GM12878 (cell line): ENCODE measurements at regions not wholly inside any gene's neighbourhood (a gene's known extent, or its start where the extent isn't known, plus 50 kb on each side); places are given as distances from the start of the nearest gene placed in this dataset.

Source experiments
- ATAC-seq: fragments of 200-7000 bp; cut with Tn5 transposase; 3 replicates; pipeline ENCODE4 v1.9.1; 2020; ENCODE audit warnings: mild to moderate bottlenecking, moderate library complexity
- BruUV-seq: library from RNA; stranded (reverse); fragments of 400-500 nt; replicated peaks from 2 replicates; lab custom pipeline; 2021; lab: Mats Ljungman, UMichigan
- CTCF ChIA-PET: fragments of 300-600 bp; sonication (Branson Sonifier 250); formaldehyde crosslinking; extraction: SDS; loops from one replicate; lab custom pipeline; 2021; ENCODE audit warnings: inconsistent platforms; lab: Yijun Ruan, JAX
- POLR2A ChIA-PET: fragments of 350-600 bp; formaldehyde crosslinking; extraction: SDS; loops from one replicate; lab custom pipeline; 2021; ENCODE audit warnings: inconsistent platforms; lab: Charles Lee
- RAD21 ChIA-PET: fragments of 300-600 bp; sonication (Branson Sonifier 250); formaldehyde crosslinking; loops from one replicate; lab custom pipeline; 2023; ENCODE audit warnings: antibody characterized with exemption; ENCODE audit not compliant: unreplicated experiment; lab: Charles Lee
- SMC1A ChIA-PET: fragments of 300-600 bp; sonication (Branson Sonifier 250); formaldehyde crosslinking; loops from one replicate; lab custom pipeline; 2023; ENCODE audit not compliant: unreplicated experiment, uncharacterized antibody; lab: Charles Lee
- DNase-seq: peaks from one replicate; pipeline ENCODE4 v3.0.0-alpha.2; 2011; ENCODE audit warnings: low read depth, low spot score
- FAIRE-seq: peaks from 3 replicates; lab custom pipeline; 2011; peaks lifted over from hg19 to GRCh38; lab: Jason Lieb, UNC
- H2AFZ ChIP-seq: 2 replicates; pipeline ENCODE4 v1.6.0; 2011; ENCODE audit warnings: low read depth, low read length, control low read depth; ENCODE audit not compliant: control insufficient read depth
- H3K27ac ChIP-seq: 2 replicates; pipeline ENCODE4 v1.5.1; 2011; ENCODE audit warnings: control low read depth; ENCODE audit not compliant: control insufficient read depth, insufficient read depth
- H3K27me3 ChIP-seq, 2 experiments: replicated peaks in 1 of 2; 2 replicates each; pipeline versions ENCODE4 v1.6.0 to v1.6.1; 2011; ENCODE audit warnings: low read length in 1 of 2; ENCODE audit not compliant: control insufficient read depth in 2 of 2, insufficient read depth in 2 of 2
- H3K36me3 ChIP-seq, 2 experiments: 2 replicates each; pipeline ENCODE4 v1.5.1; 2011; ENCODE audit warnings: low read length in 1 of 2; ENCODE audit not compliant: control insufficient read depth in 2 of 2, insufficient read depth in 2 of 2
- H3K4me1 ChIP-seq: 2 replicates; pipeline ENCODE4 v1.6.1; 2011; ENCODE audit warnings: mild to moderate bottlenecking, low read length, moderate library complexity, mixed read lengths; ENCODE audit not compliant: control insufficient read depth, insufficient read depth
- H3K4me2 ChIP-seq: 2 replicates; pipeline ENCODE4 v1.6.0; 2011; ENCODE audit warnings: control low read depth; ENCODE audit not compliant: control insufficient read depth, insufficient read depth
- H3K4me3 ChIP-seq: fragments of 200-600 bp; sonication (generic); 2 replicates; pipeline ENCODE4 v1.5.1; 2016
- H3K79me2 ChIP-seq: 2 replicates; pipeline ENCODE4 v1.6.0; 2011; ENCODE audit warnings: low read length; ENCODE audit not compliant: control insufficient read depth, insufficient read depth
- H3K9ac ChIP-seq: 2 replicates; pipeline ENCODE4 v1.8.0; 2011; ENCODE audit warnings: low read length, control low read depth, mixed read lengths; ENCODE audit not compliant: control insufficient read depth, insufficient read depth
- H3K9me3 ChIP-seq: replicated peaks from 3 replicates; pipeline ENCODE4 v1.5.1; 2011; ENCODE audit warnings: mild to moderate bottlenecking, low read length; ENCODE audit not compliant: control insufficient read depth, insufficient read depth
- H4K20me1 ChIP-seq: 2 replicates; pipeline ENCODE4 v1.6.0; 2011; ENCODE audit not compliant: control insufficient read depth, insufficient read depth
- ATF7 ChIP-seq: fragments of 450-650 bp; IDR thresholded peaks from 2 replicates; pipeline ENCODE4 v1.6.1; 2016; ENCODE audit warnings: low read depth, mild to moderate bottlenecking
- EED ChIP-seq: sonication (generic); IDR thresholded peaks from 2 replicates; pipeline ENCODE4 v1.6.1; 2016; ENCODE audit warnings: antibody characterized with exemption, low read depth
- EZH2 ChIP-seq: IDR thresholded peaks from 2 replicates; pipeline ENCODE4 v1.6.1; 2012; ENCODE audit warnings: low read depth, mild to moderate bottlenecking, control low read depth, inconsistent platforms, low read length, borderline replicate concordance; ENCODE audit not compliant: control insufficient read depth
- MTA3 ChIP-seq: IDR thresholded peaks from 2 replicates; pipeline ENCODE4 v1.6.1; 2012; ENCODE audit warnings: low read length, inconsistent platforms, borderline replicate concordance
- MYB ChIP-seq: fragments of 150-350 bp; IDR thresholded peaks from 2 replicates; pipeline ENCODE4 v1.6.1; 2014; ENCODE audit warnings: mild to moderate bottlenecking, low read depth, low read length, borderline replicate concordance
- NFYB ChIP-seq: IDR thresholded peaks from 2 replicates; pipeline ENCODE4 v1.6.1; 2011; ENCODE audit warnings: low read depth, mild to moderate bottlenecking, low read length, improper control_type of control experiment, moderate library complexity; ENCODE audit not compliant: insufficient read depth
- SPI1 ChIP-seq: IDR thresholded peaks from 2 replicates; pipeline ENCODE4 v1.6.1; 2011; ENCODE audit warnings: low read depth, mild to moderate bottlenecking, low read length, moderate library complexity, borderline replicate concordance; ENCODE audit not compliant: insufficient read depth
- STAT1 ChIP-seq: fragments of 450-650 bp; conservative IDR thresholded peaks from 2 replicates; pipeline ENCODE4 v1.6.1; 2014; ENCODE audit warnings: antibody characterized with exemption, mild to moderate bottlenecking
- ZNF207 ChIP-seq: fragments of 450-650 bp; IDR thresholded peaks from 2 replicates; pipeline ENCODE4 v1.6.1; 2014; ENCODE audit warnings: antibody characterized with exemption, mild to moderate bottlenecking, borderline replicate concordance
- ZSCAN29 ChIP-seq: fragments of 450-650 bp; IDR thresholded peaks from 2 replicates; pipeline ENCODE4 v1.6.1; 2017; ENCODE audit warnings: mild to moderate bottlenecking, moderate library complexity
- WGBS: methylation state at CpG from one replicate; pipeline ENCODE4 v1.1.6; 2016; ENCODE audit warnings: low lambda C conversion rate; ENCODE audit not compliant: insufficient replicate concordance, insufficient coverage; ENCODE audit errors: missing lambda C conversion rate; 5-methylcytosine and 5-hydroxymethylcytosine counted together
- in situ Hi-C: fragments of 300-500 bp; cut with MboI; formaldehyde crosslinking; loops from 9 replicates; pipeline ENCODE4 v1.14.3; 2018; ENCODE audit warnings: mixed read lengths
- intact Hi-C: fragments of 100-400 bp; cut with micrococcal nuclease; formaldehyde crosslinking; loops from one replicate; pipeline ENCODE4 v1.14.2; 2022; ENCODE audit not compliant: unreplicated experiment
- TF ChIP-seq, protein P1 (sequence below): IDR thresholded peaks from 2 replicates; pipeline ENCODE4 v1.6.1; 2011; ENCODE audit warnings: borderline replicate concordance, low read depth, mild to moderate bottlenecking, moderate library complexity, mixed read lengths, low read length; ENCODE audit not compliant: insufficient read depth; ENCODE audit errors: extremely low read length

DNA sequence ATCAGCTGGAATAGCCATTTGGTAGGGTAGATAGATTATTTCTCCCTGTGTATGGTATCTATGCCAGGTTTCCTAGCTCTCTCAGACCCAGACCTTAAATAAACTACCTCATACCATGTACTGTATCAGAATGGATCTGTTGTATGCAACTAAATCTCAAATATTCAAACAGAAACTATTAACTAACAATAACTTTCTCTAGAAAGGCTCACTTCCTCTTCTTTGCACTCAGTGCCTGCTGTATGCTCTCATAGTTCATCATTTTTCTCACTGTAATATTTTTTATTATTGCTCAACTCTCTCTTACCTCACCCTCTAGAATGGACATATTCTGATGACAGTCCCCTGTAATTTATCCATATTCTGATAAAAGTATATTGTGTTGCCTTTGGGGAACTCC is 182.4 kb downstream of the TOX3 start:
- Histone ChIP-seq H3K4me1 (no peaks in the 10 kb centered on the region), H3K9me3 (no peaks in the 10 kb centered on the region; the same call in 2 of the 3 replicates), H4K20me1 (no peaks in the 10 kb centered on the region), H3K27me3 (no peaks in the 10 kb centered on the region), H3K9ac (no peak overlapping the region), H3K36me3 (no peaks in the 10 kb centered on the region), H3K4me2 (no peak overlapping the region), H3K27ac (no peak overlapping the region), H3K79me2 (no peaks in the 10 kb centered on the region), H2AFZ (no peak overlapping the region), H3K4me3 (no peak overlapping the region)
- POLR2A ChIA-PET = no interaction called here
- ATAC-seq (peak; percentile 65), DNase-seq (no peak), FAIRE-seq (no peak)
- SMC1A ChIA-PET = interaction anchor here (1.0 kb wide), 1 partner anchor 332 kb away, joined by 3 read pairs; no protein-coding TSS in a partner anchor
- CTCF ChIA-PET = no interaction called here
- no TSS peak for BruUV-seq
- in situ Hi-C loops = no loop called here
- RAD21 ChIA-PET = no interaction called here
- peak; percentile 63; the same call in 1 of the 2 replicates for TF ChIP-seq SPI1
- TF ChIP-seq MTA3 = no peak
- intact Hi-C loops = no loop called here

DNA sequence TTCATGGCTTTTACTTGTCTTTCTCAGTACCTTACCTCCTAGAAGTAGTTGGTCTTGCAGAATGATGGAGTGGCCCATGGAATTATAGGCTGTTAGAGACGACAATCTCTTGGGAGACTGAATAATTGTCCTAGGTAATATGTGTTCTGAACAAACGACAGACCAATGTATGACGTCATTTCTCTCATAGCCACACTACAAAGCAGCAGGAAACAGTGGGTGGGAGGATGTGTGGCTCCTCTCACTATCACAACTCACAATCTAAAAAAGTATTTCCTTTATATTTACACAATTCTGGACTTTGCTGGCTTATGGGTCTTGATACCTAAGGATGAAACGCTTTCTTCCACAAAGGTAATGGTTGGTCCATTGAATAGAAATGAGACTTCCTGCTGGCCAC is 183.9 kb downstream of the TOX3 start:
- Histone ChIP-seq H3K27ac (no peak overlapping the region), H3K36me3 (no peaks in the 10 kb centered on the region), H3K4me3 (no peak overlapping the region), H3K9ac (no peak overlapping the region), H3K27me3 (no peaks in the 10 kb centered on the region), H3K4me1 (no peaks in the 10 kb centered on the region), H4K20me1 (no peaks in the 10 kb centered on the region), H3K4me2 (no peak overlapping the region), H2AFZ (no peak overlapping the region), H3K9me3 (no peaks in the 10 kb centered on the region; the same call in 2 of the 3 replicates), H3K79me2 (no peaks in the 10 kb centered on the region)
- FAIRE-seq (no peak), DNase-seq (no peak), ATAC-seq (no peak)
- intact Hi-C loops = no loop called here
- SMC1A ChIA-PET = no interaction called here
- in situ Hi-C loops = no loop called here
- no peak for TF ChIP-seq STAT1
- no peak for TF ChIP-seq ZSCAN29
- no peak for TF ChIP-seq EZH2
- TF ChIP-seq NFYB = no peak
- TF ChIP-seq, protein P1, sequence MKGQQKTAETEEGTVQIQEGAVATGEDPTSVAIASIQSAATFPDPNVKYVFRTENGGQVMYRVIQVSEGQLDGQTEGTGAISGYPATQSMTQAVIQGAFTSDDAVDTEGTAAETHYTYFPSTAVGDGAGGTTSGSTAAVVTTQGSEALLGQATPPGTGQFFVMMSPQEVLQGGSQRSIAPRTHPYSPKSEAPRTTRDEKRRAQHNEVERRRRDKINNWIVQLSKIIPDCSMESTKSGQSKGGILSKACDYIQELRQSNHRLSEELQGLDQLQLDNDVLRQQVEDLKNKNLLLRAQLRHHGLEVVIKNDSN = no peak
- TF ChIP-seq ATF7 = peak; percentile 76
- no peak for TF ChIP-seq ZNF207
- TF ChIP-seq EED = no peak
- no peak for TF ChIP-seq MYB
- WGBS = 28% methylated on average over 4 of the region's 4 CpGs
- RAD21 ChIA-PET = no interaction called here
- POLR2A ChIA-PET = no interaction called here
- CTCF ChIA-PET = no interaction called here
- BruUV-seq = no TSS peak
